ENCODE measurements at regions not wholly inside any gene's neighbourhood (a gene's known extent, or its start where the extent isn't known, plus 50 kb on each side); places are given as distances from the start of the nearest gene placed in this dataset.

DNA sequence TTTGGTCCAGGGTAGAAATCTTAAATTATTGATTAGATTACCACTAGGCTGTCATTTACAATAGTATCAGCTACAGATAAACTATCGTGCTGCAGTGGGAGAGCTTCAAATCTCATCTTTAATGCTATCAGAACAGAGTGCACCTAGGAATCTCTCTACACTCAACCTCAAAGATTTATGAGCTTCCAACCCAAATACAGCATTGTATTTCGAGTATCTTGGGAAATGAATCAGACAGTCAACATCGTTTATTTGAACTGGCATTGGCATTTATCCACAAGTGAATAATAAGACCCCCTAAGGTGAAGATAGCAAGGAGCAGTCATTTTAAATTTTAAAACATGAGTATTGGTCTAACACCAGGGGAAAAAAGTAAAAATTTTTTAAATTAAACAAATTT lies 1203.2 kb downstream of the CDH12 start:
- TF ChIP-seq TARDBP (IDR thresholded peaks at IDR 0.05; ENCODE audit: borderline replicate concordance) (no peak), SP1 (IDR thresholded peaks at IDR 0.05; ENCODE audit: low read depth, low read length) (no peak), IKZF1 (conservative IDR thresholded peaks at IDR 0.05) (no peak), NFIC (IDR thresholded peaks at IDR 0.05; ENCODE audit: low read depth, low read length) (no peak)

Measured in GM12878 (cell line).